ENCODE measurements at regions not wholly inside any gene's neighbourhood (a gene's known extent, or its start where the extent isn't known, plus 50 kb on each side); places are given as distances from the start of the nearest gene placed in this dataset.

GRCh38 chr16:59758848-59759247 lies 1024.7 kb upstream of the GOT2 start:
- Histone ChIP-seq H3K36me3 (no peaks in the 10 kb centered on the region), H3K27me3 (no peaks in the 10 kb centered on the region), H3K4me1 (ENCODE audit: low read depth) (no peaks in the 10 kb centered on the region), H3K27ac (no peak overlapping the region), H3K4me3 (no peak overlapping the region), H3K9me3 (ENCODE audit: low read depth) (no peaks in the 10 kb centered on the region)
- DNase-seq (ENCODE audit: low read depth in 1 of 2, low spot score in 1 of 2), result no peak
- TF ChIP-seq CTCF (IDR thresholded peaks at IDR 0.05; ENCODE audit: low read depth, low read length), result no peak

GRCh38 chr16:59754854-59755253 lies 1020.7 kb upstream of the GOT2 start:
- no peaks in the 10 kb centered on the region for H3K36me3 ChIP-seq
- H3K27ac ChIP-seq, result no peak overlapping the region
- TF ChIP-seq CTCF (IDR thresholded peaks at IDR 0.05; ENCODE audit: low read depth, low read length), result no peak
- H3K4me3 ChIP-seq, result no peak overlapping the region
- no peaks in the 10 kb centered on the region for H3K4me1 ChIP-seq (ENCODE audit: low read depth)
- no peaks in the 10 kb centered on the region for H3K9me3 ChIP-seq (ENCODE audit: low read depth)
- no peaks in the 10 kb centered on the region for H3K27me3 ChIP-seq
- no peak for DNase-seq (ENCODE audit: low read depth in 1 of 2, low spot score in 1 of 2)

GRCh38 chr16:59749662-59750336 lies 1015.7 kb upstream of the GOT2 start:
- Histone ChIP-seq H3K4me3 (no peak overlapping the region), H3K27me3 (no peaks in the 10 kb centered on the region), H3K27ac (no peak overlapping the region), H3K36me3 (no peaks in the 10 kb centered on the region), H3K9me3 (ENCODE audit: low read depth) (no peaks in the 10 kb centered on the region), H3K4me1 (ENCODE audit: low read depth) (no peaks in the 10 kb centered on the region)
- no peak for DNase-seq (ENCODE audit: low read depth in 1 of 2, low spot score in 1 of 2)
- TF ChIP-seq CTCF (IDR thresholded peaks at IDR 0.05; ENCODE audit: low read depth, low read length), result no peak

GRCh38 chr16:59748531-59748930 lies 1014.4 kb upstream of the GOT2 start:
- Histone ChIP-seq H3K4me3 (no peak overlapping the region), H3K36me3 (no peaks in the 10 kb centered on the region), H3K9me3 (ENCODE audit: low read depth) (no peaks in the 10 kb centered on the region), H3K4me1 (ENCODE audit: low read depth) (no peaks in the 10 kb centered on the region), H3K27me3 (no peaks in the 10 kb centered on the region), H3K27ac (no peak overlapping the region)
- no peak for DNase-seq (ENCODE audit: low read depth in 1 of 2, low spot score in 1 of 2)
- TF ChIP-seq CTCF (IDR thresholded peaks at IDR 0.05; ENCODE audit: low read depth, low read length), result no peak

GRCh38 chr16:59743504-59743903 lies 1009.4 kb upstream of the GOT2 start:
- no peak for DNase-seq (ENCODE audit: low read depth in 1 of 2, low spot score in 1 of 2)
- Histone ChIP-seq H3K27me3 (no peaks in the 10 kb centered on the region), H3K4me3 (no peak overlapping the region), H3K9me3 (ENCODE audit: low read depth) (no peaks in the 10 kb centered on the region), H3K36me3 (no peaks in the 10 kb centered on the region), H3K4me1 (ENCODE audit: low read depth) (no peaks in the 10 kb centered on the region), H3K27ac (no peak overlapping the region)
- TF ChIP-seq CTCF (IDR thresholded peaks at IDR 0.05; ENCODE audit: low read depth, low read length), result no peak

All from cardiac muscle cell (in vitro differentiated cells and primary cell).